OCI-LY1 (cell line): ENCODE measurements at regions not wholly inside any gene's neighbourhood (a gene's known extent, or its start where the extent isn't known, plus 50 kb on each side); places are given as distances from the start of the nearest gene placed in this dataset.

ENCODE experiments used
- H2AFZ ChIP-seq: fragments of 200-600 bp; sonication (generic), shearing (Covaris generic); 2 replicates; pipeline ENCODE4 v1.6.0; 2014; ENCODE audit warnings: antibody characterized with exemption, mild to moderate bottlenecking, low read length
- H3F3A ChIP-seq: fragments of 200-600 bp; sonication (generic), shearing (Covaris generic); 2 replicates; pipeline ENCODE4 v1.6.0; 2014; ENCODE audit warnings: mild to moderate bottlenecking, antibody characterized with exemption, low read length, moderate library complexity; ENCODE audit not compliant: insufficient read depth
- H3K27ac ChIP-seq: fragments of 200-600 bp; sonication (generic); 2 replicates; pipeline ENCODE4 v1.5.1; 2014; ENCODE audit warnings: low read length, mixed run types, mild to moderate bottlenecking, low read depth; ENCODE audit not compliant: poor library complexity, severe bottlenecking
- H3K27me3 ChIP-seq: fragments of 200-600 bp; sonication (generic); 2 replicates; pipeline ENCODE4 v1.6.0; 2014; ENCODE audit warnings: antibody characterized with exemption, mild to moderate bottlenecking, low read length, moderate library complexity; ENCODE audit not compliant: insufficient read depth
- H3K36me3 ChIP-seq: fragments of 200-600 bp; sonication (generic); 2 replicates; pipeline ENCODE4 v1.6.1; 2014; ENCODE audit warnings: mild to moderate bottlenecking, antibody characterized with exemption, low read length, moderate library complexity, mixed read lengths; ENCODE audit not compliant: insufficient read depth
- H3K4me1 ChIP-seq: fragments of 200-600 bp; sonication (generic); 2 replicates; pipeline ENCODE4 v1.5.1; 2014; ENCODE audit warnings: mild to moderate bottlenecking, low read length, moderate library complexity; ENCODE audit not compliant: insufficient read depth, severe bottlenecking
- H3K4me2 ChIP-seq: fragments of 200-600 bp; sonication (generic), shearing (Covaris generic); 2 replicates; pipeline ENCODE4 v1.6.1; 2014; ENCODE audit warnings: low read length
- H3K4me3 ChIP-seq: fragments of 200-600 bp; sonication (generic); 2 replicates; pipeline ENCODE4 v1.5.1; 2014; ENCODE audit warnings: low read length, low read depth, mild to moderate bottlenecking, mixed read lengths; ENCODE audit not compliant: poor library complexity, severe bottlenecking
- H3K79me2 ChIP-seq: fragments of 200-600 bp; shearing (Covaris generic); 2 replicates; pipeline ENCODE4 v1.6.1; 2016; ENCODE audit warnings: mixed run types, low read length, mixed read lengths; ENCODE audit not compliant: insufficient read depth
- H3K9ac ChIP-seq: fragments of 200-600 bp; sonication (generic), shearing (Covaris generic); 2 replicates; pipeline ENCODE4 v1.6.1; 2014; ENCODE audit warnings: mild to moderate bottlenecking, low read length, mixed read lengths
- H3K9me2 ChIP-seq: fragments of 200-600 bp; sonication (generic), shearing (Covaris generic); 2 replicates; pipeline ENCODE4 v1.6.1; 2014; ENCODE audit warnings: low read depth, mild to moderate bottlenecking, low read length, mixed read lengths
- H3K9me3 ChIP-seq: fragments of 200-600 bp; shearing (Covaris generic); 2 replicates; pipeline ENCODE4 v1.6.1; 2014; ENCODE audit warnings: low read length, mixed read lengths
- H4K20me1 ChIP-seq: fragments of 200-600 bp; sonication (generic), shearing (Covaris generic); 2 replicates; pipeline ENCODE4 v1.6.0; 2016; ENCODE audit warnings: mild to moderate bottlenecking, low read length; ENCODE audit not compliant: insufficient read depth
- EZH2 ChIP-seq: fragments of 200-600 bp; sonication (generic), shearing (Covaris generic); IDR thresholded peaks from 2 replicates; pipeline ENCODE4 v1.8.0; 2017; ENCODE audit warnings: borderline replicate concordance, mixed run types, mild to moderate bottlenecking, antibody characterized with exemption, low read length, moderate library complexity, mixed read lengths
- TF ChIP-seq, protein P1 (sequence below): fragments of 200-600 bp; sonication (generic), shearing (Covaris generic); IDR thresholded peaks from 2 replicates; pipeline ENCODE4 v1.5.1; 2017; ENCODE audit warnings: mild to moderate bottlenecking, antibody characterized with exemption, low read length, moderate library complexity, mixed read lengths

DNA sequence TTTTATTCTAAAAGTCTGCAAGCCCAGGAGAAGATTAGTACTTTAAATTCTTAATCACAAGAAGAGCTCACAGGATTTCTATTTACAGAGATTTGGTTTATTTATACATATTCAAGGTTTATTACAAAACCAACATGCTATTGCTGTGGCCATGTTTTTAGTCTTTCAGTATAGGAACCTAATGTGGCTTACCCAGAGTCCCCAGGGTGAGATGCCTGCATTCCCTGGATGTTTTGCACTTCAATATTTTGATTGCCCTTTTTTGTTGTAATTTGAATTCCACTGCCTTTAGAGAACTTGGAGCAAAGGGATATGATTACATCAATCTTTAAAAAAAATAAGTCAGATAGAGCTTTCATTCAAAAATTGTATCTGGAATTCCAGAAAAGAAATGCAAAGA is 146.0 kb upstream of the FRMPD4 start:
- Histone ChIP-seq H3K9ac (no peak overlapping the region), H3F3A (no peaks in the 10 kb centered on the region), H3K27me3 (no peaks in the 10 kb centered on the region), H3K4me2 (no peak overlapping the region), H3K9me2 (no peaks in the 10 kb centered on the region), H3K9me3 (no peaks in the 10 kb centered on the region), H3K4me3 (no peak overlapping the region), H3K4me1 (no peaks in the 10 kb centered on the region), H3K27ac (no peak overlapping the region), H2AFZ (no peak overlapping the region), H3K36me3 (no peaks in the 10 kb centered on the region), H4K20me1 (no peaks in the 10 kb centered on the region), H3K79me2 (no peaks in the 10 kb centered on the region)
- TF ChIP-seq, protein P1, sequence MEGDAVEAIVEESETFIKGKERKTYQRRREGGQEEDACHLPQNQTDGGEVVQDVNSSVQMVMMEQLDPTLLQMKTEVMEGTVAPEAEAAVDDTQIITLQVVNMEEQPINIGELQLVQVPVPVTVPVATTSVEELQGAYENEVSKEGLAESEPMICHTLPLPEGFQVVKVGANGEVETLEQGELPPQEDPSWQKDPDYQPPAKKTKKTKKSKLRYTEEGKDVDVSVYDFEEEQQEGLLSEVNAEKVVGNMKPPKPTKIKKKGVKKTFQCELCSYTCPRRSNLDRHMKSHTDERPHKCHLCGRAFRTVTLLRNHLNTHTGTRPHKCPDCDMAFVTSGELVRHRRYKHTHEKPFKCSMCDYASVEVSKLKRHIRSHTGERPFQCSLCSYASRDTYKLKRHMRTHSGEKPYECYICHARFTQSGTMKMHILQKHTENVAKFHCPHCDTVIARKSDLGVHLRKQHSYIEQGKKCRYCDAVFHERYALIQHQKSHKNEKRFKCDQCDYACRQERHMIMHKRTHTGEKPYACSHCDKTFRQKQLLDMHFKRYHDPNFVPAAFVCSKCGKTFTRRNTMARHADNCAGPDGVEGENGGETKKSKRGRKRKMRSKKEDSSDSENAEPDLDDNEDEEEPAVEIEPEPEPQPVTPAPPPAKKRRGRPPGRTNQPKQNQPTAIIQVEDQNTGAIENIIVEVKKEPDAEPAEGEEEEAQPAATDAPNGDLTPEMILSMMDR, result no peak
- no peak for TF ChIP-seq EZH2

DNA sequence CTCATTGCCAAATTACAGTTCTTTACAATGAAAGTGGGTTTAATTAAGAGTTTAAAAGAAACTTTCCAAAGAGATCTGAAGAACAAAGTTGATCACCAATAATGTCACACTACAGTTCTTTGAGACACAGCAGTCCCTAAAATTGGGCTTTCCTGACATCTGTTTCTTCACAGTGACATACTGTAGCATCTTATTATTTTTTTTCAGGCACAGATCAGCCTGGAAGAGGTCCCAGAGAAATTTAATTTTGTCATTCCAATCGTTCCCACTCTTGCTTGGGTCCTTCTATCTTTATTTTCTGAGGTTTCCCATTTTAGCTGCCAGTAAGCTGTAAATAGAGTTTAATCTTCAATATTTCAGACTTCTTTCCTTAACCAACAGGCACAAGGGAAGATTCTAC is 143.1 kb upstream of the FRMPD4 start:
- no peak overlapping the region for H2AFZ ChIP-seq
- no peak overlapping the region for H3K4me2 ChIP-seq
- no peaks in the 10 kb centered on the region for H3K27me3 ChIP-seq
- H4K20me1 ChIP-seq, result no peaks in the 10 kb centered on the region
- no peaks in the 10 kb centered on the region for H3K4me1 ChIP-seq
- H3K9me3 ChIP-seq, result no peaks in the 10 kb centered on the region
- no peak overlapping the region for H3K27ac ChIP-seq
- no peaks in the 10 kb centered on the region for H3K79me2 ChIP-seq
- H3K36me3 ChIP-seq, result no peaks in the 10 kb centered on the region
- H3K4me3 ChIP-seq, result no peak overlapping the region
- H3F3A ChIP-seq, result no peaks in the 10 kb centered on the region
- no peaks in the 10 kb centered on the region for H3K9me2 ChIP-seq
- H3K9ac ChIP-seq, result no peak overlapping the region
- no peak for TF ChIP-seq EZH2
- TF ChIP-seq, protein P1, result no peak

DNA sequence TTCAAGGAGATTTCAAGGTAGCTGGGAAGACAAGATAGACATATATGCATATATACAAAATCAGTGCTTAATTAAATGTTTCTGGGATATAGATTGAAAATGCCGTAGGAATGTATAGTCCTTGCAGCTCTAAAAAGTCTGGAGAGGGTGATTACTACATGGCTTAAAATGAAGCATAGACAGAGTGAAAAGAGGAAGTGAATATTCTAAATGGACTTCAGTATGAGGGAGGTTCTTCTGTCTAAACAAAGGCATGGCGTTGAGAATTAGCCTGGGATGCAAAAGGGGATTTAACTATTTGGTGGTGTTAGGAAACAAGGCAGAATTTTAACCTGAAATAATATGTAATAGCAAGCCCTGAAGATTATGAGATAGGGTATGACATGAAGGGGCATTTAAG is 141.5 kb upstream of the FRMPD4 start:
- no peak for TF ChIP-seq EZH2
- TF ChIP-seq, protein P1, result no peak

More for the DNA sequence above, 141.5 kb upstream of the FRMPD4 start:
- H3K4me3 ChIP-seq, result no peak overlapping the region
- no peaks in the 10 kb centered on the region for H3K4me1 ChIP-seq
- H4K20me1 ChIP-seq, result no peaks in the 10 kb centered on the region
- H3K27me3 ChIP-seq, result no peaks in the 10 kb centered on the region
- H3K9me2 ChIP-seq, result no peaks in the 10 kb centered on the region
- H3K36me3 ChIP-seq, result no peaks in the 10 kb centered on the region
- H3K4me2 ChIP-seq, result no peak overlapping the region
- H3K27ac ChIP-seq, result no peak overlapping the region
- no peaks in the 10 kb centered on the region for H3K9me3 ChIP-seq
- H3K9ac ChIP-seq, result no peak overlapping the region
- no peak overlapping the region for H2AFZ ChIP-seq
- H3K79me2 ChIP-seq, result no peaks in the 10 kb centered on the region
- no peaks in the 10 kb centered on the region for H3F3A ChIP-seq
